Parathyroid adenoma (tissue), 2 donors: ENCODE measurements at regions not wholly inside any gene's neighbourhood (a gene's known extent, or its start where the extent isn't known, plus 50 kb on each side); places are given as distances from the start of the nearest gene placed in this dataset.

Source experiments
- H2AFZ ChIP-seq: fragments of 300-600 bp; sonication (generic); one replicate; pipeline ENCODE4 v1.7.0; 2017; ENCODE audit warnings: antibody characterized with exemption, mild to moderate bottlenecking
- H3K27ac ChIP-seq: fragments of 300-600 bp; sonication (generic); one replicate; pipeline ENCODE4 v1.7.0; 2017
- H3K27me3 ChIP-seq: fragments of 300-600 bp; sonication (generic); one replicate; pipeline ENCODE4 v1.7.0; 2017; ENCODE audit warnings: low read length; ENCODE audit not compliant: control insufficient read depth, insufficient read depth
- H3K36me3 ChIP-seq: fragments of 300-600 bp; sonication (generic); one replicate; pipeline ENCODE4 v1.7.0; 2017; ENCODE audit warnings: low read length; ENCODE audit not compliant: control insufficient read depth, insufficient read depth
- H3K4me1 ChIP-seq: fragments of 300-600 bp; sonication (generic); one replicate; pipeline ENCODE4 v1.7.0; 2017; ENCODE audit warnings: control low read depth
- H3K4me2 ChIP-seq: fragments of 300-600 bp; sonication (generic); one replicate; pipeline ENCODE4 v1.7.0; 2017; ENCODE audit warnings: low read length
- H3K4me3 ChIP-seq: fragments of 300-600 bp; sonication (generic); one replicate; pipeline ENCODE4 v1.7.0; 2017; ENCODE audit warnings: low read depth, low read length
- H3K79me2 ChIP-seq: fragments of 300-600 bp; sonication (generic); one replicate; pipeline ENCODE4 v1.7.0; 2017; ENCODE audit warnings: control low read depth
- H3K9ac ChIP-seq: fragments of 300-600 bp; sonication (generic); one replicate; pipeline ENCODE4 v1.7.0; 2017; ENCODE audit warnings: mild to moderate bottlenecking
- H3K9me3 ChIP-seq: fragments of 300-600 bp; sonication (generic); one replicate; pipeline ENCODE4 v1.7.0; 2017; ENCODE audit warnings: low read length; ENCODE audit not compliant: control insufficient read depth
- TF ChIP-seq, protein P1 (sequence below): fragments of 300-600 bp; sonication (generic); IDR thresholded peaks from one replicate; pipeline ENCODE4 v1.7.0; 2017; ENCODE audit warnings: antibody characterized with exemption, mild to moderate bottlenecking
- donor health status: primary hyperparathyroidism.

- Histone ChIP-seq H3K4me3 (no peak overlapping the region), H3K4me2 (no peak overlapping the region), H3K9ac (no peak overlapping the region), H3K27ac (no peak overlapping the region), H3K27me3 (no peaks in the 10 kb centered on the region), H3K4me1 (no peaks in the 10 kb centered on the region), H3K36me3 (no peaks in the 10 kb centered on the region), H3K9me3 (no peaks in the 10 kb centered on the region), H3K79me2 (no peaks in the 10 kb centered on the region), H2AFZ (no peak overlapping the region)
- TF ChIP-seq, protein P1, sequence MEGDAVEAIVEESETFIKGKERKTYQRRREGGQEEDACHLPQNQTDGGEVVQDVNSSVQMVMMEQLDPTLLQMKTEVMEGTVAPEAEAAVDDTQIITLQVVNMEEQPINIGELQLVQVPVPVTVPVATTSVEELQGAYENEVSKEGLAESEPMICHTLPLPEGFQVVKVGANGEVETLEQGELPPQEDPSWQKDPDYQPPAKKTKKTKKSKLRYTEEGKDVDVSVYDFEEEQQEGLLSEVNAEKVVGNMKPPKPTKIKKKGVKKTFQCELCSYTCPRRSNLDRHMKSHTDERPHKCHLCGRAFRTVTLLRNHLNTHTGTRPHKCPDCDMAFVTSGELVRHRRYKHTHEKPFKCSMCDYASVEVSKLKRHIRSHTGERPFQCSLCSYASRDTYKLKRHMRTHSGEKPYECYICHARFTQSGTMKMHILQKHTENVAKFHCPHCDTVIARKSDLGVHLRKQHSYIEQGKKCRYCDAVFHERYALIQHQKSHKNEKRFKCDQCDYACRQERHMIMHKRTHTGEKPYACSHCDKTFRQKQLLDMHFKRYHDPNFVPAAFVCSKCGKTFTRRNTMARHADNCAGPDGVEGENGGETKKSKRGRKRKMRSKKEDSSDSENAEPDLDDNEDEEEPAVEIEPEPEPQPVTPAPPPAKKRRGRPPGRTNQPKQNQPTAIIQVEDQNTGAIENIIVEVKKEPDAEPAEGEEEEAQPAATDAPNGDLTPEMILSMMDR, result no peak
These were observed 1142.9 kb upstream of the SORCS1 start for GRCh38 chr10:108307250-108307924.

GRCh38 chr10:108303149-108303548, 1138.6 kb upstream of the SORCS1 start:
- no peaks in the 10 kb centered on the region for H3K27me3 ChIP-seq
- H3K36me3 ChIP-seq, result no peaks in the 10 kb centered on the region
- no peak overlapping the region for H3K4me3 ChIP-seq
- no peak overlapping the region for H3K27ac ChIP-seq
- no peak overlapping the region for H3K4me2 ChIP-seq
- H3K4me1 ChIP-seq, result no peaks in the 10 kb centered on the region
- no peaks in the 10 kb centered on the region for H3K9me3 ChIP-seq
- no peak overlapping the region for H2AFZ ChIP-seq
- TF ChIP-seq, protein P1, result no peak
- H3K79me2 ChIP-seq, result no peaks in the 10 kb centered on the region
- H3K9ac ChIP-seq, result no peak overlapping the region

DNA sequence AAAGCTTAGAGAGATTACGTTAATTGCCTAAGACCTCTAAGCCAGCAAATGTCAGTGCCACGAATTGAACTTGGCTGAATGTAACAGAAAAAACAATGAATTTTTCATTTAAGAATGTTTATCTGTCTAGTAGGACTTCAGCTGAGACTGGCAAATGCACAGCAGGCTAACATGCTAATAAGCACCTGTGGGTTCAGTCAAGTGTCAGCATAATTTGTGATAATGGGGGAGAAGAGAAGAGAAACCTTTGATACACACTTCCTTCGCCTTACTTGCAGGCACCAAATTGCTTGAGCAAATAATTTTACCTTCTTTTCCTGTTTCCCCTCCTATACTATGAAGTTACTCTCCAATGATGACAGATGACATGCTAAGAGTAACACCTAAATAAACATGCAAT, 1136.5 kb upstream of the SORCS1 start:
- no peak overlapping the region for H3K4me3 ChIP-seq
- no peak overlapping the region for H2AFZ ChIP-seq
- TF ChIP-seq, protein P1, result no peak

GRCh38 chr10:108290823-108291222, 1126.3 kb upstream of the SORCS1 start:
- Histone ChIP-seq H3K4me2 (no peak overlapping the region), H3K9me3 (no peaks in the 10 kb centered on the region), H3K27ac (no peak overlapping the region), H3K27me3 (no peaks in the 10 kb centered on the region), H2AFZ (no peak overlapping the region), H3K79me2 (no peaks in the 10 kb centered on the region), H3K4me3 (no peak overlapping the region), H3K9ac (no peak overlapping the region), H3K36me3 (no peaks in the 10 kb centered on the region), H3K4me1 (no peaks in the 10 kb centered on the region)
- TF ChIP-seq, protein P1, result no peak

More for the DNA sequence above, 1136.5 kb upstream of the SORCS1 start:
- H3K4me2 ChIP-seq, result no peak overlapping the region
- no peaks in the 10 kb centered on the region for H3K36me3 ChIP-seq
- H3K27ac ChIP-seq, result no peak overlapping the region
- H3K27me3 ChIP-seq, result no peaks in the 10 kb centered on the region
- no peaks in the 10 kb centered on the region for H3K79me2 ChIP-seq
- H3K9me3 ChIP-seq, result no peaks in the 10 kb centered on the region
- H3K4me1 ChIP-seq, result no peaks in the 10 kb centered on the region
- H3K9ac ChIP-seq, result no peak overlapping the region
